ENCODE measurements at regions not wholly inside any gene's neighbourhood (a gene's known extent, or its start where the extent isn't known, plus 50 kb on each side); places are given as distances from the start of the nearest gene placed in this dataset.

- no peak for TF ChIP-seq CTCF (IDR thresholded peaks at IDR 0.05; ENCODE audit: insufficient read depth, low read length, poor library complexity, severe bottlenecking)
- no peak for TF ChIP-seq EZH2phosphoT487 (conservative IDR thresholded peaks at IDR 0.05; ENCODE audit: low read length)
Measured at GRCh38 chr5:167304834-167305469, 986.5 kb upstream of the WWC1 start.

All from SU-DHL-6 (cell line).